T-helper 1 cell treated with Interleukin-12 subunit alpha and Interleukin-12 subunit beta and Interleukin-4 antibody, amounts not matched to agents 30 ng/mL and 1 ng/mL, for 36 hours (primary cell): ENCODE measurements at regions not wholly inside any gene's neighbourhood (a gene's known extent, or its start where the extent isn't known, plus 50 kb on each side); places are given as distances from the start of the nearest gene placed in this dataset.

Experiments used
- intact Hi-C: fragments of 100-400 bp; cut with micrococcal nuclease; formaldehyde crosslinking; loops from one replicate; pipeline ENCODE4 v1.15.1; 2024

DNA sequence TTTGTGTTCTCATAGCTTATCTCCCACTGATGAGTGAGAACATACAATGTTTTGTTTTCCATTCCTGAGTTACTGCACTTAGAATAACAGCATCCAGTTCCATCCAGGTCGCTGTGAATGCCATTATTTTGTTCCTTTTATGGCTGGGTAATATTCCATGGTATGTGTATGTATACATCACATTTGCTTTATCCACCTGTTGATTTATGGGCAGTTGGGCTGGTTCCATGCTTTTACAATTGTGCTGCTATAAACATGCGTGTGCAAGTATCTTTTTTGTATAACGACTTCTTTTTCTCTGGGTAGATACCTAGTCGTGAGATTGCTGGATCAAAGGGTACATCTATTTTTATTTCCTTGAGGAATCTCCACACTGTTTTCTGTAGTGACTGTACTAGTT lies 74.8 kb downstream of the ZNF280B start:
- intact Hi-C loops, result no loop called here
